ENCODE measurements at regions not wholly inside any gene's neighbourhood (a gene's known extent, or its start where the extent isn't known, plus 50 kb on each side); places are given as distances from the start of the nearest gene placed in this dataset.

DNA sequence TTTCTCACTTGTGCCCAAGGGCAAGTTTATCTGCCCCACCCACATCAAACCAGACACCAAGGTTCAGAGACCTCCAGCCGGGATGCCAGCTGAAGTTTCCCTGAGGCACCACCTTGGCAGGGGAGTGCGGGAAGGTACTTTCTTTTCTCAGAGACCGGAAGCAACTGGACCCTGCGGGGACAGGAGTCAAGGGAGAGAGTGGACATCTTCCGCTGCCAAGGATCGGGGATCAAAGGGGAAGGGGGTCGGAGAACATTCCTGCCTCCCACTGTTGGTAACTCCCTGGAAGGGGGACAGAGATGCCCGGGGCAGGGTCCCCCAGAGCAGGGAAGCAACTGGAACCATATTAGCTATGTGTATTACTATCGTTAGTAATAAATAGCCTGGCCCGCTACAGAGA lies 161.8 kb downstream of the DICER1 start:
- H3K79me1 ChIP-seq (ENCODE audit: insufficient read depth, low read depth, low read length, poor library complexity, severe bottlenecking): no peaks in the 10 kb centered on the region
- no peak overlapping the region for H3K4me3 Mint-ChIP-seq
- no CpG with 5 or more reads among the region's 10 CpGs for WGBS (ENCODE audit: extremely low coverage, insufficient read length, low lambda C conversion rate)
- H3K23me2 ChIP-seq (ENCODE audit: insufficient read length, low read depth, low read length, poor library complexity, severe bottlenecking): no peaks in the 10 kb centered on the region
- H4K5ac ChIP-seq (ENCODE audit: insufficient read length, low read depth, low read length): no peak overlapping the region
- H3K56ac ChIP-seq (ENCODE audit: insufficient read length, low read depth, low read length): no peak overlapping the region
- H4K8ac ChIP-seq (replicated peaks; ENCODE audit: insufficient read length, low read depth, low read length): no peak overlapping the region
- H3K79me2 ChIP-seq (ENCODE audit: insufficient read depth, low read length): no peaks in the 10 kb centered on the region
- no peak overlapping the region for H3K27ac ChIP-seq (ENCODE audit: insufficient read length, low read depth, low read length)
- H2BK12ac ChIP-seq (ENCODE audit: insufficient read length, low read depth, low read length): no peak overlapping the region
- H2BK5ac ChIP-seq (ENCODE audit: insufficient read length, low read length): no peak overlapping the region
- no peak overlapping the region for H4K91ac ChIP-seq (ENCODE audit: insufficient read length, low read depth, low read length)
- no peak overlapping the region for H3K27ac Mint-ChIP-seq
- H2BK15ac ChIP-seq (ENCODE audit: low read depth, low read length): no peak overlapping the region
- H3K4me1 ChIP-seq (ENCODE audit: insufficient read depth, low read length): no peaks in the 10 kb centered on the region
- H3K14ac ChIP-seq (ENCODE audit: insufficient read depth, low read length): no peak overlapping the region
- H3T11ph ChIP-seq (ENCODE audit: low read length): no peak overlapping the region
- TF ChIP-seq, protein P1, sequence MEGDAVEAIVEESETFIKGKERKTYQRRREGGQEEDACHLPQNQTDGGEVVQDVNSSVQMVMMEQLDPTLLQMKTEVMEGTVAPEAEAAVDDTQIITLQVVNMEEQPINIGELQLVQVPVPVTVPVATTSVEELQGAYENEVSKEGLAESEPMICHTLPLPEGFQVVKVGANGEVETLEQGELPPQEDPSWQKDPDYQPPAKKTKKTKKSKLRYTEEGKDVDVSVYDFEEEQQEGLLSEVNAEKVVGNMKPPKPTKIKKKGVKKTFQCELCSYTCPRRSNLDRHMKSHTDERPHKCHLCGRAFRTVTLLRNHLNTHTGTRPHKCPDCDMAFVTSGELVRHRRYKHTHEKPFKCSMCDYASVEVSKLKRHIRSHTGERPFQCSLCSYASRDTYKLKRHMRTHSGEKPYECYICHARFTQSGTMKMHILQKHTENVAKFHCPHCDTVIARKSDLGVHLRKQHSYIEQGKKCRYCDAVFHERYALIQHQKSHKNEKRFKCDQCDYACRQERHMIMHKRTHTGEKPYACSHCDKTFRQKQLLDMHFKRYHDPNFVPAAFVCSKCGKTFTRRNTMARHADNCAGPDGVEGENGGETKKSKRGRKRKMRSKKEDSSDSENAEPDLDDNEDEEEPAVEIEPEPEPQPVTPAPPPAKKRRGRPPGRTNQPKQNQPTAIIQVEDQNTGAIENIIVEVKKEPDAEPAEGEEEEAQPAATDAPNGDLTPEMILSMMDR (conservative IDR thresholded peaks at IDR 0.05): no peak
- no peak overlapping the region for H2AK5ac ChIP-seq (ENCODE audit: insufficient read length, low read length)
- H3K18ac ChIP-seq (ENCODE audit: insufficient read length, low read depth, low read length): no peak overlapping the region
- no peaks in the 10 kb centered on the region; a peak in 1 of 7 replicates for H3K36me3 Mint-ChIP-seq (ENCODE audit: insufficient read depth in 1 of 3, low read depth in 3 of 3)
- H3K4me1 Mint-ChIP-seq: peaks cover 23 to 31% of the 10 kb centered on the region in 2 experiments
- peaks cover 26% of the 10 kb centered on the region for H3K27me3 Mint-ChIP-seq (ENCODE audit: low read depth)
- no peak for DNase-seq
- H3K27me3 ChIP-seq (ENCODE audit: insufficient read depth, low read length): no peaks in the 10 kb centered on the region
- H3K9me3 ChIP-seq (ENCODE audit: control insufficient read depth, low read depth, low read length): no peaks in the 10 kb centered on the region
- H3K9ac ChIP-seq (ENCODE audit: extremely low read depth, insufficient read length, low read length): no peak overlapping the region
- no peak overlapping the region for H3K23ac ChIP-seq (ENCODE audit: insufficient read length, low read depth, low read length)
- H2BK120ac ChIP-seq (ENCODE audit: low read depth, low read length, poor library complexity, severe bottlenecking): no peak overlapping the region
- H4K20me1 ChIP-seq (ENCODE audit: control insufficient read depth, insufficient read depth, insufficient read length): no peaks in the 10 kb centered on the region
- no peak overlapping the region for H2BK20ac ChIP-seq (ENCODE audit: low read depth, low read length, poor library complexity, severe bottlenecking)
- no peak overlapping the region for H3K4ac ChIP-seq (ENCODE audit: low read depth, low read length)
- H3K9me3 Mint-ChIP-seq: peaks cover 0 to 4% of the 10 kb centered on the region in 2 experiments; a peak in 1 of 5 replicates
- H3K4me2 ChIP-seq (ENCODE audit: insufficient read depth, insufficient read length, low read length): no peak overlapping the region
- no peak overlapping the region for H2AFZ ChIP-seq (ENCODE audit: low read length)

All from H9 (cell line).